Cerebellar cortex (tissue), 1 donor: ENCODE measurements at regions not wholly inside any gene's neighbourhood (a gene's known extent, or its start where the extent isn't known, plus 50 kb on each side); places are given as distances from the start of the nearest gene placed in this dataset.

Source experiments
- DNase-seq: peaks from one replicate; pipeline ENCODE4 v3.0.0-alpha.2; 2015; ENCODE audit warnings: low spot score

- no peak for DNase-seq
These were observed 79.4 kb downstream of the MYCN start for GRCh38 chr2:16019617-16020351.

GRCh38 chr2:16019060-16019480, 78.7 kb downstream of the MYCN start:
- no peak for DNase-seq

- no peak for DNase-seq
These were observed 78.1 kb downstream of the MYCN start for GRCh38 chr2:16018277-16019059.

DNA sequence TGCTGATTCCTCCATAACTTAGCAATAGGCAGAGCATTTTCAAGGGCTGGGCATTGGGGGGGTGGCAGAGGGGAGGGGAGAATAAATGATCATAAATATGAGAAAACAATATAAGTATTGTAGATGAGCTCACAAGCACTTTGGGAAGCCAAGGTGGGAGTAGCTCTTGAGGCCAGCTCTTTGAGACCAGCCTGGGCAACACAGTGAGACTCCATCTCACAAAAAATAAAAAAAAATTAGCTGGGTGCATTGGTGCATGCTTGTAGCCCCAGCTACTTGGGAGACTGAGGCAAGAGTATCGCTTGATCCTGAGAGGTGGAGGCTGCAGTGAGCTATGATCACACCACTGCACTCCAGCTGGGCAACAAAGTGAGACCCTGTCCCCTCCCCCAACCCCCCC, 75.9 kb downstream of the MYCN start:
- DNase-seq = no peak

DNA sequence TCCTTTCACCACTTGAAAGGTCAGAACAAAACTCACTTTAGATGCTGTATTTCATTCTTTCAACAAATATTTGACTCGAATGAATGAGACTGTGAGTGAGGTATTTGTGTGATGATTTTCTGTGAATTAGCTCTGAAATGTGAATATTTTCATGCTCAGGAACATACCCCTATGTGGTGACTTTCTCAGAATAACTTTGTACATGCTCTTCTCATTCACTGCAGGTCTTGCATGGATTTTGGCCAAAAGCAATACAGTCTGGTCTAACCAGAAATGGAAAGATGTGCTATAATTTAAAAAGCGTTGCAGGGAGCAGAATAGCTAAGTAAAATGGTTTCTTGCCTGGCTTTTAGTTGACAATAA, 75.5 kb downstream of the MYCN start:
- no peak for DNase-seq

GRCh38 chr2:16015210-16015902, 75.0 kb downstream of the MYCN start:
- DNase-seq = no peak

DNA sequence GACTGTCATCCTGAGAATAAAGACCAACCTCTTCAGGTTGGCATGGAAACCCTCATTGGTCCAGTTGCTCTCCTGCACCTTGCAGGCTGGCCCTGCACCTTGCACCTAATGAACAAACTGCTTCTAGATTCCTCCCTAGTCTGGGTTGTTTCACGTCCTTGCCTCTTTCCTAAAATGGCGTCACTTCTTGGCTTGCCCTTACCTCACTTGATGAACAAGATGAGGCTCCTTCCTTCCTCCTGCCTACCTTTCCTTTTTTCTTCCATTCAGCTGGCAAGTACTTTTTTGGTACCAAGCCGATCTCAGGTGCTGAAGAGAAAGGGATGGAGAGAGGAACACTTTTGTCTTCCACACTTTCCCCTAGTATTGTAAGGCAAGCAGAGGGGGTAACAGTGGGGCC, 74.5 kb downstream of the MYCN start:
- DNase-seq = no peak

GRCh38 chr2:16014041-16014787, 73.9 kb downstream of the MYCN start:
- DNase-seq = no peak

- no peak for DNase-seq
These were observed 73.1 kb downstream of the MYCN start for GRCh38 chr2:16013359-16013911.

DNA sequence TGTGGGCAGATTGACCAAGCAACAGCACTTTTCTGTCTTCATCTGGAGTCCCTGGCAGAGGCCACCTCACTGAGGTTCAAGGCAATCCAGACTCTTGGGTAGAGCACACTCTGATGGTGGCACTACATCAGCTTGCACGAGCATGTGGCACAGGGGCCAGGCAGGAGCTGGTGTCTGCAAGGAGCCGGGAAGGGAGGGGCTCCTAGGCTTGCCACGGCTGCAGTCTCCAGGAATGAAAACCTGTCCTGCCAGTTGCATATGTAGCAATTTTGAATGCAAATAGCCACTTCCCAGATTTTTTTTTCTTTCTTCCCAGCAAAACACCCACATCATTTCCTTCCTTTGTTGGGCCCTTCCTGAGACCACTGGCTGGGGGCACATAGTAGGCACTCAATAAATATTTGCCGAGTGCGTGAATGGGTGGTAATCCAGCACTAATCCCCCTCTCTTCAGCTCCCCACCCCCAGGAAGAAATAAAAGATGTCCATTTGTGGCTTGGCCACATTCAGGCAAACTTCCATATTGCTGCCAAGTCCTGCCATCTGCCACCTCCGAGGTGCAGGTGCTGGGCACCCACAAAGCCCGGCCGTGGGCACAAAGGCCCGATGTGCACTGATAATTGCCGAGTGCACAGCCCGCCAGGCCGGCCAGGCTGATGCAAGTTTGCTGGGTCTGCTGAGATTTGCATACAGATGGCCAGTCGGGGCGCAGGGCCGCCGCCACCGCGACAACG, 72.4 kb downstream of the MYCN start:
- peak; percentile 71 for DNase-seq

DNA sequence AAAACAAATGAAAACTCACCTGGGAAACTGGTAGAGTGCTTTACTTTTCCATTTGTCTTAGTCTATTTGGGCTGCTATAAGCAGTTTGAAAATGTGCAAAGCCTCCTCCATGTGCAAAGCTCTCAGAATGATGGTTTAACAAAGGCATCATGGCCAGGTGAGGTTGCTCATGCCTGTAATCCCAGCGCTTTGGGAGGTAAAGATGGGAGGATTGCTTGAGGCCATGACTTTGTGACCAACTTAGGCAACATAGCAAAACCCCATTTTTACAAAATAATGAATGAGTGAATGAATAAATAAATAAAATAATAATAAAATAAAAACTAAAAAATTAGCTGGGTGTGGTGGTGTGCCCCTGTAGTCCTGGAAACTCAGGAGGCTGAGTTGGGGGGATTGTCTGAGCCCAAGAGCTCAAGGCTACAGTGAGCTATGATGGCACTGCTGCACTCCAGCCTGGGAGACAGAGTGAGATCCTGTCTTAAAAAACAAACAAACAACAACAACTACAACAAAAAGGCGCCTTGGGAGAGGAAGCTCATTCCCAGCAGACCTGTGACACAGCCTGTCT, 71.8 kb downstream of the MYCN start:
- no peak for DNase-seq

GRCh38 chr2:16011621-16011960, 71.2 kb downstream of the MYCN start:
- DNase-seq = no peak

DNA sequence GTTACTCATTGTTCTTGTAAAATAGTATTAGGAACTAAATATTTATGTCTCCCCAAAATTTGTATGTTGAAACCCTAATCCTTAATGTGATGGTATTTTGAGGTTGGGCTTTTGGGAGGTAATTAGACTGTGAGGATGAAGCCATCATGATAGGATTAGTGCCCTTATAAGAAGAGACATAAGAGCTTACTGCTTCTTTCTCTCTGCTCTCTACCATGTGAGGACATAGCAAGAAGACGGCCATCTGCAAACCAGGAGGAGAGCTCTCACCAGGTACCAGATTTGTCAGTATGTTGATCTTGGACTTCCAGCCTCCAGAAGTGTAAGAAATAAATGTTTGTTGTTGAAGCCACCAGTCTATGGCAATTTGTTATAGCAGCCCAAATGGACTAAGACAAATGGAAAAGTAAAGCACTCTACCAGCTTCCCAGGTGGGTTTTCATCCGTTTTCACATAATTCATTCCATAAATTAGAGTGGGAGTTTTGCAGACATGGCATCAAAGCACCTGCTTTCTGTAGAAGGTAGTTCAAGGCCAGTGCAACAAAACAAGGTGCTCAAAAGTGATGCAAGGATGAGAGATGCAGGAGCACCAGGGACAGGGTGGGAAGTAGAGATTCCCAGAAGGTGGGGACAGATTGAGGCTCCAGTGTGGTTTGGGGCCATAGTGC, 70.7 kb downstream of the MYCN start:
- no peak for DNase-seq

- no peak for DNase-seq
These were observed 69.7 kb downstream of the MYCN start for GRCh38 chr2:16010011-16010410.

- no peak for DNase-seq
These were observed 69.2 kb downstream of the MYCN start for GRCh38 chr2:16009560-16009959.

GRCh38 chr2:16008856-16009255, 68.5 kb downstream of the MYCN start:
- no peak for DNase-seq

GRCh38 chr2:16008331-16008850, 68.0 kb downstream of the MYCN start:
- no peak for DNase-seq

- DNase-seq = no peak
These were observed 67.0 kb downstream of the MYCN start for GRCh38 chr2:16007167-16007934.

- DNase-seq = no peak
These were observed 66.3 kb downstream of the MYCN start for GRCh38 chr2:16006537-16007166.
